ENCODE measurements at regions not wholly inside any gene's neighbourhood (a gene's known extent, or its start where the extent isn't known, plus 50 kb on each side); places are given as distances from the start of the nearest gene placed in this dataset.

GRCh38 chr7:51899611-51900010 lies 583.0 kb upstream of the COBL start:
- TF ChIP-seq CTCF (IDR thresholded peaks at IDR 0.05; ENCODE audit: insufficient read depth, missing control alignments) = no peak
- no peak for DNase-seq (ENCODE audit: insufficient read length, low spot score)
- no peak for FAIRE-seq

GRCh38 chr7:51882412-51882811 lies 565.8 kb upstream of the COBL start:
- FAIRE-seq (no peak), DNase-seq (ENCODE audit: insufficient read length, low spot score) (no peak)
- TF ChIP-seq CTCF (IDR thresholded peaks at IDR 0.05; ENCODE audit: insufficient read depth, missing control alignments) = no peak

- no peak for FAIRE-seq
- DNase-seq (ENCODE audit: insufficient read length, low spot score) = no peak
- TF ChIP-seq CTCF (IDR thresholded peaks at IDR 0.05; ENCODE audit: insufficient read depth, missing control alignments) = no peak
These were observed 564.7 kb upstream of the COBL start for GRCh38 chr7:51881309-51881708.

GRCh38 chr7:51878865-51879264 lies 562.3 kb upstream of the COBL start:
- no peak for FAIRE-seq
- no peak for TF ChIP-seq CTCF (IDR thresholded peaks at IDR 0.05; ENCODE audit: insufficient read depth, missing control alignments)
- DNase-seq (ENCODE audit: insufficient read length, low spot score) = no peak

- TF ChIP-seq CTCF (IDR thresholded peaks at IDR 0.05; ENCODE audit: insufficient read depth, missing control alignments) = no peak
- DNase-seq (ENCODE audit: insufficient read length, low spot score) (no peak), FAIRE-seq (no peak)
These were observed 552.8 kb upstream of the COBL start for GRCh38 chr7:51869452-51869851.

- FAIRE-seq = no peak
- DNase-seq (ENCODE audit: insufficient read length, low spot score) = no peak
- no peak for TF ChIP-seq CTCF (IDR thresholded peaks at IDR 0.05; ENCODE audit: insufficient read depth, missing control alignments)
These were observed 550.5 kb upstream of the COBL start for GRCh38 chr7:51867117-51867516.

GRCh38 chr7:51860305-51860704 lies 543.7 kb upstream of the COBL start:
- no peak for FAIRE-seq
- no peak for DNase-seq (ENCODE audit: insufficient read length, low spot score)
- no peak for TF ChIP-seq CTCF (IDR thresholded peaks at IDR 0.05; ENCODE audit: insufficient read depth, missing control alignments)

Measured in D721Med (cell line).